GM21723 (cell line): ENCODE measurements at regions not wholly inside any gene's neighbourhood (a gene's known extent, or its start where the extent isn't known, plus 50 kb on each side); places are given as distances from the start of the nearest gene placed in this dataset.

ENCODE experiments used
- ATAC-seq: cut with Tn5 transposase; IDR thresholded peaks from one replicate; pipeline ENCODE4 v1.9.1; 2021; ENCODE audit warnings: mild to moderate bottlenecking, moderate library complexity; ENCODE audit not compliant: unreplicated experiment

DNA sequence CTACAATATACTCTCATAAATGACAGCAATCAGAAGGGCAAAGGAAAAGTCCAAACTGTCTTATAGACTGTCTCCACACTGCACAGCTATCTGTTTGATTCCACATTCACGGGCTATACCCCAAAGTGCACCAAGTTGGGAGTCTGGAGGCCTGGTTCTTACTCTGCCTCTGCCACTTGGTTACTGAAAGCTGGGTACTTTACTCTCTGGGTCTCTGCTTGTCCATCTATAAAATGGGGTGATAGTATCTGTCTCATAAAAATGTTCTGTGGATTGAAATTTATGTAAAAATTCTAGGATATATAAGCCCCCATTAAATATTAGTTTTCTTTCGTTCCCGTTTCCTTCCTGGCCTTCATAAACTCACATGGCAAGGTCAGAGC, 86.5 kb downstream of the CD164 start:
- ATAC-seq = no peak

DNA sequence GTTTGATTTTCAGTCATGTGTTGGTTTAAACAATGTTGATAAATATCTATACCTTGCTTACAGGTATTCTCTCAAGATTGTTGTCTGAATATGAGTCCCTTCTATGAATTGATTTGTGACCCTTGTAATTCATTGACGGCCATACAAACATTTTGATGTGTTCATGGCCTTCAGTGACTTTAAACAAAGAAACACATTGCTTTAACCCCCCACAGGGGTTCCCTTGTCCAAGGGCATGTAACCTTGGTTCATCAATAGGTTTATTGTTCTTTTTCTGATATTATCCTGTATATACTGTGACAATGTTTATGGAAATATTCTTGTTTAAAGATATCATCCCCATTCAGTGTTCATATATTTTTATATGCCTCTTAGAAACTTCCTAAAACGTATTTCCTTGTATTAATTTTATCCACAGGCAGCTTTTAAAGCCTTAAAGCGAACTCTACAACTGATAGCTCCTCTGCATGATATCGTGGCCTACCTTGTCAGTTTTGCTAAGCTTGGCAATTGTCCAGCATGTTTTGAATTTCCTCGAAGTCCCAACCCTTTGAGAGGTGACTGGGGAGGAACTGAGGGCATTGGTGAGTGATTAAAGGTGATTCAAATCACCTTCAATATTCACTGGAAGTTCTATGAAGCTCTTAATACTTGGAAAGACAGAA, 87.0 kb downstream of the CD164 start:
- ATAC-seq = no peak

DNA sequence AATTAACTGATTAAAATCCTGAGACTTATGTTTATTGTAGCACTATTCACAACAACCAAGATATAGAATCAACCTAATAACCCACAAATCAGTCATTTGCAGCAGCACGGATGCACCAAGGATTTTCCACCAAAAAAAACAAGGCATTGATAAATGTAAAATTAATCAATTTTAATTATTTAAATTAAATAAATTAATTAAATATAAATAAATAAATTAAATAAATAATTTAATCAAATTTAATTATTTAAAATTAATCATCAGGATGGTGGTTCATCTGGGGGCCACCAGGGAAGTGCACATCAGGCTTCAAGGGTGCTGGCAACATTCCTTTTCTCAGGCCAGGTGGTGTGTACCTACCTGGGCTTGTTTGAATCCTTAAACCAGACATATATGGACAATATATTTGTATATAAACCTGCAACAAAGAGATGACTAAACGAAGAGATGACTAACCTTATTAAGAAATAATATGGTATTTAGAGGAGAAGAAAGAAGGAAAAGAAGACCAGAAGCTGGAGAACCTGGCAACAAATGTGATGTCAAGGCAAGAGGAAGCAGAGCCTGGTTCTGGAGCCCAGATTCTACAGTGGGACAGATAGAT, 89.2 kb downstream of the CD164 start:
- no peak for ATAC-seq

DNA sequence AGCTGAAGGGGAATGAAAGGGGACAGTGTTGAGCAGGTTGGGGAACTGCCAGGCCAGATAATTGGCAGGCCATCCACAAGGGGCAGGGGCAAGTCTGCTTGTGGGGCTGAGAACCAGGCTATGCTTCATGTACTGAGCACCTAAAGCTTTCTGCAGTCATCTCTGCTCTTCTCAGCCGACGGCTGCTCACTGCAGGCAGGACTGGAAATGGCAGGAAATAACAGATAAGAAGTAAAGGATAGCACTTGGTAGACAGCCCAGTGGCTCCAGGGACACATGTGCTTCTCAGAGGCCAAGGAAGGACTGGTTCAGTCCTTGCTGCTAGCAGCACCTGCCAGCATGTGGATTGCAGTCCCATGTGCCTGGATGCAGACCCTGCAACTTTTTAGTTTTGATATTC, 89.8 kb downstream of the CD164 start:
- ATAC-seq = no peak

DNA sequence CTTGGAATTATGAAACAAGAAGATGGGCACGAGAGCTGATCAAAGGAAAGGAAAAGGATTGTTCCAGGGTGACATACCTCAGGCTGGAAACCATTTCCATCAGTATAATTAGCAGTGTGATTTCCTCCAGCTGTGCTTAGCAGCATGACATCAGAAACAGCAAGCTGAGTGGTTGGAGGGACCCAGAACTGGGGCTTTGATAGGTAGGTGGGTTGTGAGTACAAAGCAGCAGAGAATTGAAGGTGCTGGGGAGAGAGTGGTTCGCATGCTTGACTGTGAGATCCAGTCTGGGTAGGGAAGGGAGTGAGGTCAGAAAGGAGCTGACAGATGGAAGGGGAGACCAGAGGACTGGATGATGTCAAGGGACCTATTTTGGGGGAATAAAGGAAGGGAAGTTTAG, 90.4 kb downstream of the CD164 start:
- ATAC-seq = no peak

DNA sequence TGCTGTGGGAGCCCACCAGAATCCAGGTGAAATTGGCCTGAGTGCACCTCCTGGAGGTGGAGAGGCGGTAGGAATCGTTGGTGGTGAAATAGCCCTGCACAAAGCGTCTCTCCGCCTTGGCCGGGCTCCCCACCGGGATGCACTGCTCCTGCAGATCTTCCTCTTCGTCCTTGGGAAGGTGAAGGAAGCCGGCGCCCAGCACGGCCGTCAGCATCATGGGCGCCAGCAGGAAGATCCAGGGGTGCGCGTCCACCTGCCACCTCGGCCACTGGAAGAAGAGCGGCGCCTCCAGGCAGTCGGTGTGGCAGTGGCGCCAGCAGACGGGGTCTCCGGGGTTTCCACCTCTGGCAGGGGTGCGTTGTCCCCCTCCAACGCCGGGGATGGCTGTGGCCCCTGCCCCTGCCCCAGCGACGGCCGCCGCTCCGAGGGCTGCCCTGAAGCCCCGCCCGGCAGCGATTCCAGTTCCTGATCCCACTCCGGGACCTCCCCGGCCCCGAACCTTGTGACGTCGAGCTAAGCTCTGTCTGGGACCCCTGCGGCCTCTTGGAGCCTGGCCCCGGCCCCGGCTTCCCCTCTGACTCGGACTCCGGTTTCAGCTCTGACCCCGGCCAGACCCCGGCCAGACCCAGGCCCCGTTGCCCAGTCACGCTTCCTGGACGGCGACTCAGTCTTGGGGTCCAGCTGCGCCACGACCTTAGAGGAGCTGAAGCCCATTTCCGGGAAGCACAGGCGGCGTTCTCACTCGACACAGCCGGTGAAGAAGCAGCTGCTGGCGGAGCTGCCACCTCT, 91.9 kb downstream of the CD164 start:
- no peak for ATAC-seq

DNA sequence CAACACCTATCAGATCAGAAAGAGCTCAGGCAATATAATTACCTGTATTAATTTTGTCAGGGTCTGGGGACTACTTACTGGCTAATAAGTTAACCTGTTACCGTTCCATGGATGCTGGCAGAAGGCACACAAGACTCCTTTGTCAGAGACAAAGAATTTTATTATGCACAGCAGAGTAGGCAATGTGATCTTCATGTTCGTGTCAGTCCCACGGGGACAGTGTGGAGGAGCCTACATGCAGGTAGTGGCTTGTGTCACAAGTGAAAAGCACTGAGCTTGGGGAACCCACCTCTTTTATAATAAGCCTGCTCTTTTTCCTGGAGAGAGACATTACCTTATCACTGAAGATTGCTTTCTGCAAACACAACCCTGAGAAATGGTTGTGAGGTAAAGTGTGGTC, 96.9 kb downstream of the CD164 start:
- no peak for ATAC-seq

DNA sequence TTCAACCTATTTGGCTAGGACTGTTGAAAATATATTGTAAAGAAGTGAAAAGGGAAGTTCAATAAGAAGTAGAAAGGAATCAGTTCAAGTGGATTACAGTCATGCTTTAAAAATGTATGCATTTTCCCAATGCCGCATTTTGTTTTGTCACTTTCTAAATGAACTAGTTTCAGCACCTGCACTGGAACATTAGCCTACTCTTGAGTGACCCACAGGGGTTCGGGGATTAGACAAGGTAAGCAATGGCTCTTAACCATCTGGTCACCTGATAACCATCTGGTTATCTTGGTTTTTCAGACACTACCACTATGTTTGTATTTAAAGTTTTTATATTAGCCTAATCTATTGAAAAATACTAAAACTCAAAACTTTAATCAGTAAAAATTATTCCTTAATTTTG, 97.6 kb downstream of the CD164 start:
- no peak for ATAC-seq

DNA sequence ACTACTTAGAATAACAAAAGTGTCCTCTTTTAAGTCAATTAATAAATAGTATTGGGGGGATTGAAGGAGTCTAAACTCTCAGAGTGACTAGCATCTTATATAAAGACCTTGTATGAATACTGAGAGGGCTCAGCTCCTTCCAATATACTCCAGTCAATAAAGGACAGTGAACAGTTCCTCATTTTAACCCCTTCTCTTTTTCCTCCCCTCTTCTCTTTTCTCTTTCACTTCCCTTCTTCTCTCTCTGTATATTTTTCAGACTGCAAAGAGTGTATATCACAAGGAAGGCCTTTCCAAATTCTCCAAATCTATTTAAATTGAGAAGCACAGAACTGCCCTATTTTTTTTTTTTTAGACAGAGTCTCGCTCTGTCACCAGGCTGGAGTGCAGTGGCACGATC, 99.5 kb downstream of the CD164 start:
- no peak for ATAC-seq

DNA sequence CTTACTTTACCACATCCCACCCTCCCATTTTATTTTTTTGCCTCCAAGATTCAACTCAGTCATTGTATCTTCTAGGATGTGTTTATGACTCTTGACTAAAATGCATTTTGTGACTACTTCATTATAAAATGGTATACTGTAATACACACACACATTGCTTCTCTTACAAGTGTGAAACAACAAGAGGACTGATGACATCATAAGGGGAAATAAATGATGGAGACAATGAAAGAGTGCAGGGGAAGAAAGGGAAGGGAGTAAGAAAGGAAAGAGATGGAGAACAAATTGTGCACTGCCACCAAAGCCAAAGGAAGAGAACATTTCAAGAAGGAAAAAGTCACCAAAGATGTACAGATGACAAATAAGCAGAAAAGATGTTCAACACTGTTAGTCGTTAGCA, 102.6 kb downstream of the CD164 start:
- no peak for ATAC-seq

DNA sequence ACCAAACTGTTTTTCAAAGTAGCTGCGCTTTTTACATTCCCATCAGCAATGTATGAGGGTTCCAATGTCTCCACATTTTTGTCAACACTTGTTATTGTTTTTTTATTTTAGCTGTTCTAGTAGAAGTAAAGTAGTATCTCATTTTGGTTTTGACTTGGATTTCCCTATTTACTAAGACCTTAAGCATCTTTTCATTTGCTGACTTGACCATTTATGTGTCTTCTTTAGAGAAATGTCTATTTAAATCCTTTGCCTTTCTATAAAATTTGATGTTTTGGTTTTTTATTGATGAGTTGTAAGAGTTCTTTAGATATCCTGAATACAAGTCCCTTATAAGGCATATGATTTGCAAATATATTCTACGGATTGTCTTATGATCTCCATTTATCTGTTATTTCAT, 110.6 kb downstream of the CD164 start:
- no peak for ATAC-seq

DNA sequence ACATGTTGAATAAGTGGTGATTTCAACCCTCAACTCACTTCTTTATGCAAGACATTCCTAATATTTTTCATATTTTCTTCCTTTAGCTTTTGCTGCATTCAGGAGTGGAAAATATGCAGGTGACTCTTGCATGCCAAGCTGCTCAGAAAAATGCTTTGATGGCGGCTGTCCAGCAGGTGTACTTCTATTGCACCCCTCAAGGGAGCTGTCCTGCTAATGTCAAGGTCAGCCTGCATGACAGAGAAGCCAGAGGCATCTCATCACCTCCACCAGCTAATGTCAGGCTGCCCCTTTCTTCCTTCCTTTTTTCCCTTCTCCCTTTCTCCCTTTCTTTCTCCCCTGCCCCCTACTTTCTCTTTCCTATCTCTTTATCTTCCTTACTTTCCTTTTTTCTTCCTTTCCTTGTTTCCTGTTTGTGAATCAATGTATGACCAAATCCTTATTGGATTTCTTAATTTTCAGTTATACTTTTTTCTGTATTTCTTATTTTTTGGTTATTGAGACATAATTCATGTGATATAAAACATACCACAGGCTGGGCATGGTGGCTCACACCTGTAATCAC, 112.2 kb downstream of the CD164 start:
- ATAC-seq = no peak

DNA sequence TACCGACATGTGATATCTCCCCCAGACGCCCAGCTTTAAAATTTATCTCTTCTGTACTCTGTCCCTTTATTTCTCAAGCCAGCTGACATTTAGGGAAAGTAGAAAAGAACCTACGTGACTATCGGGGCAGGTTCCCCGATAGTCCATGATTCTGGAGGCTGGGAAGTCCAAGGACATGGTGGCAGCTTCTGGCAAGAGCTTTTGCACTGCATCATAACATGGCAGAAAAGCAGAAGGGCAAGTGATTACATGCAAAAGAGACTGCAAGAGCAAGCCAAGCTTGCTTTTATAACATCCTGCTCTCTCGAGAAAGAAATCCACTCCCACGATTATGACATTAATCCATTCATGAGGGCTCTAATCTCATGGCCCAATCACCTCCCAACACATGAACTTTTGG, 113.2 kb downstream of the CD164 start:
- ATAC-seq = no peak

DNA sequence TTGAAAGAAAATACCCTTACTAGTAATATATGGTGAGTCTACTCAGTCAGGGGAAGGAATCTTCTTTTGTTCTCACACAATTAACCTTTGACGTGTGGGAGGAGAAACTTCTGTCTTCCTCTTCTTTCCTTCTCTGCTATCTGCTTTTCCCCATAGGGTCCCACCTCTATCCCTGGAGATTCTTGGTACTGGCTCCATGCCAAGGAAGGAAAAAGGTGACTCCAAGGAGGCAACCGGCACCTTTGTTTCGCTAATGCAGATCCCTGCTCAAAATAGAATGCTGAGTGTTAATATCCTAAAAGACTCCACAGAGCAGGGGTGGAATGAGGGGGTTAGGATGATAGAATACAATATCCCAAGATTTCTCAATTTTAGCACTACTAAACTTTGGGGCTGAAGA, 116.7 kb downstream of the CD164 start:
- ATAC-seq = no peak

DNA sequence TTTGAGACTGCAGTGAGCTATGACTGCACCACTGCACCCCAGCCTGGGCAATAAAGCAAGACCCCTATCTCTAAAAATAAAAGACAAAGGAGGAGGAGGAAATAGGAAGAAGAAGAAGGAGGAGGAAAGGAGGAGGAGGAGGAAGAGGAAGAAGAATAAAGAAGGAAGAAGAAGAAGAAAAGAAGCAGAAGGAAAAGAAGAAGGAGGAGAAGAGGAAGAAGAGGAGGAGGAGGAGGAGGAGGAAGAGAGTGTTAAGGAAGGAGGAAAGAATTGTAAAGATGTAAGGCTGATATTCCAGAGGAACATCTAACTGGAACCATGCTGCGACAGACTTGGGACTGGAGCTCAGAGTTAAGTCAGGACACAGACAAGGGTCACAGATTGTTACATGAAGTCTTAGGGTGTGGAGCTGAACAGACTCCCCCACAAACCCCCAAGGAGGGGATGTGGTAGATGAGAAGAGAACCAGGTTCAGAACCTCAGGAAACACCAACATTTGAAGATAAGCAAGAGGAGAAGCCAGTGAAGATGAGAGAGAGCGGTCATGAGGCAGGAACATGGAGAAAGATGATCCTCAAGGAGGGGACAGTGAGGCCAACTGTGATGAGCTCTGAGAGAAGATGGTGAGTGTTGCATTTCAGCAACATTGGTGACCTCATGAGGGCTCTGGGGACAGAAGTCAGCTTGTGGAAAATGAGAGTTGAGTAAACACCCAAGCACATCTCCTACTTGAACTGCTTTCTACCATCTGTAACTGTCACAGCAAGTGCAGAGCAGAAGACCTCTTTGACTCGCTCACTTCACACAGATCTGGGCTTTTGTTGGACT, 118.2 kb downstream of the CD164 start:
- ATAC-seq = no peak

DNA sequence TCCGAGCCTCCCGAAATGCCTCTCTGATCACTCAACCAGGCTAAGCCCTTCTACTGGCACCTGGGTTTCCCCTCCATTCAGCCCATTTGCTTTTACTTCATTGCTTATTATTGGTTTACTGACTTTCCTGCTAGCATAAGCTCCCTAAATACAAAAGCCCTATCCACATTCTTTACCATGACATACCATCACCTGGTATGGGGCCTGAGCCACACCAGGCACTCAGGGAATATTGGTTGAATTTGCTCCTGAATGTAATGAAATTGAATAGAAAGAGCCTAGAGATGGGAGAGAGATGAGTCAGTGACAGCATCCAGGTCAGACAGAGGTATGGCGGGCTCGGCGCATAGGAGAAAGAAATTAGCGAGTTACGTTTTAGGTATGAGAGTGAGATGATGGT, 120.0 kb downstream of the CD164 start:
- ATAC-seq = no peak

DNA sequence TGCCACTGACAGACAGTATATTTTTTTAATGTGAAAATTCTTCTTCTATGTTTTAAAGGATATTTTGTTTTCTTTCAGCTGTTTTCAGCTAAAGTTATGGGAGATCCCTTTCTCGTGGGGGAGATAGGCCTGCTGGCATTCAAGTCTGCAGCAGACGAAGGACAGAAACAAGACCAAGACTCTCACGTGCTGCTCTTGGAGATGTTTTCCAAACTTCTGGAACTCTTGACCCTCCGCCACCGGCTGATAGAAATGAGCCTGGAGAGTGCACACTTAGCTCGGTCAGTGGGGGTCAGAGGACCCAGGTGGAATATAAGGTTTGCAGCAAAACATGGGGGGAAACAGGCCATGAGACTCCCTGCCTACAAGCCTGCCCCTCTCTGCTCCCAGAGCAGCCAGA, 120.5 kb downstream of the CD164 start:
- no peak for ATAC-seq

DNA sequence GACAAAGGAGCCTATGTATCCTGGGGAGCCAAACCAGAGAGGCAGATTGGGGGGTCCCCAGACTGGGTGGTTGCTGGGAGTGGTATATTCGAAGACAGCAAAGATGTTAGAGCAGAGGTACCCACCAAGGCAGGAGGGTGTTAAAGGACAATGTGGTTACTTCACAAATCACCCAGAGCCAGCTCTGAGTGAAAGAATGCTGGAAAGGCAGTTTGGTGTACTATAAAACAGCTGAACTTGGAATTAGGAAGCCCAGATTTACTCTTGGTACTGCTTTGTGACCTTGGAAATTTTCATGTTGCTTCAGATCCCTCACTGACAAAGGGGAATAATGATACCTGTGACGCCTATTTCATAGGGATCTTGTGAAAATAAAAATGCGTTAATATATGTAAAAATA, 121.6 kb downstream of the CD164 start:
- ATAC-seq = no peak

DNA sequence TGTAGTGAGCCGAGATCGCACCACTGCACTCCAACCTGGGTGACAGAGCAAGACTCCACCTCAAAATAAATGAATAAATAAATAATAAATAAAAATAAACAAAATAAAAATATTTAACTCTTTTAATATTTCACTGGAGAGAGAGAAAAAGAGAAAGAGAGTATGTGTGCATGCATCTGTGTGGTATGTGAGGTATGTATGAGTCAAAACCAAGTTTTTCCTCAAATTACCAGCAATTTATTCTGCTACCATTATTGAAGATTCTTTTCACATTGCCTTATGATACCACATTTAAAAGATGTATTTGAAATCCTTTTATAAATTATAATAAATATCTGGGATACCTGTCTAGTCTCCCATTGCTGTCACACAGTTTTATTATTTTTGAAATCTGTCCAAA, 122.1 kb downstream of the CD164 start:
- ATAC-seq = no peak

DNA sequence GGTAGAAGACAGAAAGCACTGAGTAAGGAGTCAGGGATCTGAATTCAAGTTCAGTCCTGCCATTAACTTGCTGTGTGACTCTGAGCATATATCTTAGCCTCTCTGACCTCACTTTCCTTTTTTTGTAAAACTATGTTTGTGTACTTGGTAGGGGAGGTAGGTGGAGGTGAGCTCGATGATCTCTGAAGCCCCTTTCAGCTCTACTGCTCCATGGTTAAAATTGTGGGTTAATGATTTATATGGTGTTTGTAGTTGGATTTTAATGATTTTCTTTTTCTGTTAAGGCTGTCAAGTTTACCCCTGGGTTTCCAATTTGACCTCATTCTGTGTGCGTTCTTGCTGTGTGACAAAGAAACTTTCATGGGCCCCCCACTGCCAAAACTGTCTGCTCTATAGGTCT, 124.1 kb downstream of the CD164 start:
- ATAC-seq = no peak

DNA sequence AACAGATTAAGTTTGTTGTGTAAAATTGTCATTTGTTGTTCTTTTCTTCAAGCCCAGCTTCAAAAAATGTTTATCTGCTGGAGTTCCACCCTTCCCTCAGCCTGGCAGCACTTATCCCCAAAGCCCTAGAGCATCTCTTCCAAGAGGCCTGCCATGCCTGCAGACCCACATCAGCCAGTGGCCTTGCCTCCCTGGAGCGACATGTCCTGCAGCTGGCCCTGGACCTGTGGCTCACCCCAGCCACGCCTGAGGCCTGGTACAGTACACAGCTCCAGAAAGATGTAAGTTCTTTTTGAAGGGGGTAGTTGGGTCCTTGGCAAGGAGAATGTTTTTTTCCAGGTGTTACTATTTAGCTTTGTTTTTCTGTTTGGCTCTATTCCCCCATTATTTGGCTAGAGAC, 124.8 kb downstream of the CD164 start:
- no peak for ATAC-seq
